Middle frontal gyrus (tissue), 1 donor: ENCODE measurements at regions not wholly inside any gene's neighbourhood (a gene's known extent, or its start where the extent isn't known, plus 50 kb on each side); places are given as distances from the start of the nearest gene placed in this dataset.
"Not testable (repeated sequence)": the region's sequence is repeated elsewhere in the genome, so short reads cannot be mapped to it uniquely, and the experiment has no call there.

Source experiments
- DNase-seq: peaks from one replicate; pipeline ENCODE4 v3.0.0-alpha.2; 2015; ENCODE audit warnings: low spot score; ENCODE audit errors: extremely low spot score

GRCh38 chr12:46549527-46550265 is 177.1 kb upstream of the SLC38A2 start:
- DNase-seq, result no peak

GRCh38 chr12:46548605-46549071 is 176.1 kb upstream of the SLC38A2 start:
- DNase-seq, result no peak

- no peak for DNase-seq
Observed at GRCh38 chr12:46547421-46548354, 175.1 kb upstream of the SLC38A2 start.

GRCh38 chr12:46546634-46547273 is 174.2 kb upstream of the SLC38A2 start:
- no peak for DNase-seq

GRCh38 chr12:46543378-46543795 is 170.8 kb upstream of the SLC38A2 start:
- DNase-seq, result not testable (repeated sequence)

- no peak for DNase-seq
Observed at GRCh38 chr12:46538976-46539375, 166.4 kb upstream of the SLC38A2 start.

- no peak for DNase-seq
Observed at GRCh38 chr12:46537387-46537955, 164.9 kb upstream of the SLC38A2 start.

GRCh38 chr12:46536316-46536715 is 163.7 kb upstream of the SLC38A2 start:
- DNase-seq, result not testable (repeated sequence)

- no peak for DNase-seq
Observed at GRCh38 chr12:46535907-46536306, 163.3 kb upstream of the SLC38A2 start.

GRCh38 chr12:46535376-46535775 is 162.8 kb upstream of the SLC38A2 start:
- no peak for DNase-seq

GRCh38 chr12:46534327-46534840 is 161.8 kb upstream of the SLC38A2 start:
- DNase-seq, result no peak

GRCh38 chr12:46533723-46534122 is 161.2 kb upstream of the SLC38A2 start:
- no peak for DNase-seq

- DNase-seq, result no peak
Observed at GRCh38 chr12:46531804-46532203, 159.2 kb upstream of the SLC38A2 start.

- DNase-seq, result no peak
Observed at GRCh38 chr12:46531059-46531785, 158.6 kb upstream of the SLC38A2 start.

GRCh38 chr12:46530373-46531056 is 157.9 kb upstream of the SLC38A2 start:
- DNase-seq, result no peak

GRCh38 chr12:46526233-46526632 is 153.7 kb upstream of the SLC38A2 start:
- DNase-seq, result no peak

GRCh38 chr12:46524778-46525177 is 152.2 kb upstream of the SLC38A2 start:
- DNase-seq, result no peak

- no peak for DNase-seq
Observed at GRCh38 chr12:46523863-46524770, 151.5 kb upstream of the SLC38A2 start.

GRCh38 chr12:46523446-46523845 is 150.9 kb upstream of the SLC38A2 start:
- DNase-seq, result no peak
